Progenitor cell of endocrine pancreas (in vitro differentiated cells): ENCODE measurements at regions not wholly inside any gene's neighbourhood (a gene's known extent, or its start where the extent isn't known, plus 50 kb on each side); places are given as distances from the start of the nearest gene placed in this dataset.

Source experiments
- DNase-seq: peaks from one replicate; pipeline ENCODE4 v3.0.0; 2021; ENCODE audit warnings: low spot score; ENCODE audit not compliant: unreplicated experiment
- H3K27ac Mint-ChIP-seq: 2 replicates; pipeline ENCODE4 v1.8.0; 2021; ENCODE audit warnings: mild to moderate bottlenecking, moderate library complexity, mixed read lengths
- H3K27me3 Mint-ChIP-seq: 2 replicates; pipeline ENCODE4 v1.8.0; 2021; ENCODE audit warnings: mixed read lengths
- H3K36me3 Mint-ChIP-seq: 2 replicates; pipeline ENCODE4 v1.8.0; 2022; ENCODE audit warnings: mixed read lengths; ENCODE audit not compliant: insufficient read depth
- H3K4me1 Mint-ChIP-seq: 2 replicates; pipeline ENCODE4 v1.8.0; 2021; ENCODE audit warnings: low read depth, mixed read lengths
- H3K4me3 Mint-ChIP-seq: 2 replicates; pipeline ENCODE4 v1.8.0; 2021; ENCODE audit warnings: low read depth, mild to moderate bottlenecking, moderate library complexity, mixed read lengths
- H3K9me3 Mint-ChIP-seq: 2 replicates; pipeline ENCODE4 v1.8.0; 2021; ENCODE audit warnings: low read depth, mixed read lengths
- TF ChIP-seq, protein P1 (sequence below): fragments of 200-600 bp; sonication (generic); IDR thresholded peaks from one replicate; pipeline ENCODE4 v1.5.0; 2021; ENCODE audit warnings: antibody characterized with exemption, mild to moderate bottlenecking; ENCODE audit not compliant: unreplicated experiment

DNA sequence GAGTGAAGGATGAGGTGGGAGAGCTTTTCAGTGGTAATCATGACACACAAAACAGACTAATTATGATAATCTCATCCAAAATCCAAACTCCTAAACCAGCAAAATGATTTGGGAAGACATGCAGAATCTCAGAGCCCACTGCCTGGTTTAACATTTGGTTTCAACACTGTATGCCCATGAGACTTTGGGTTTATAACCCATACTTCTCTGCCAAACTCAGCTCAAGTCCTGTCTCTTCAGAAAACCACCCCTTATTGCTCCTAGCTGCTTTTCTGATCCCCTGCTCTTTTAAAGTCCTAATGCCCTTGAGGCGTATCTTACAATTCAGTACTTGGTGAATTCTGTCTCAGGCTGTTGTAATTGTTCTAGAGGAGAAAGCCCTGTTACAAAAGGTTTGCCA is 593.0 kb upstream of the ID2 start:
- H3K4me3 Mint-ChIP-seq: no peak overlapping the region
- H3K36me3 Mint-ChIP-seq: no peaks in the 10 kb centered on the region
- no peaks in the 10 kb centered on the region for H3K9me3 Mint-ChIP-seq
- TF ChIP-seq, protein P1, sequence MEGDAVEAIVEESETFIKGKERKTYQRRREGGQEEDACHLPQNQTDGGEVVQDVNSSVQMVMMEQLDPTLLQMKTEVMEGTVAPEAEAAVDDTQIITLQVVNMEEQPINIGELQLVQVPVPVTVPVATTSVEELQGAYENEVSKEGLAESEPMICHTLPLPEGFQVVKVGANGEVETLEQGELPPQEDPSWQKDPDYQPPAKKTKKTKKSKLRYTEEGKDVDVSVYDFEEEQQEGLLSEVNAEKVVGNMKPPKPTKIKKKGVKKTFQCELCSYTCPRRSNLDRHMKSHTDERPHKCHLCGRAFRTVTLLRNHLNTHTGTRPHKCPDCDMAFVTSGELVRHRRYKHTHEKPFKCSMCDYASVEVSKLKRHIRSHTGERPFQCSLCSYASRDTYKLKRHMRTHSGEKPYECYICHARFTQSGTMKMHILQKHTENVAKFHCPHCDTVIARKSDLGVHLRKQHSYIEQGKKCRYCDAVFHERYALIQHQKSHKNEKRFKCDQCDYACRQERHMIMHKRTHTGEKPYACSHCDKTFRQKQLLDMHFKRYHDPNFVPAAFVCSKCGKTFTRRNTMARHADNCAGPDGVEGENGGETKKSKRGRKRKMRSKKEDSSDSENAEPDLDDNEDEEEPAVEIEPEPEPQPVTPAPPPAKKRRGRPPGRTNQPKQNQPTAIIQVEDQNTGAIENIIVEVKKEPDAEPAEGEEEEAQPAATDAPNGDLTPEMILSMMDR: no peak
- no peaks in the 10 kb centered on the region for H3K27me3 Mint-ChIP-seq
- no peak for DNase-seq
- no peaks in the 10 kb centered on the region for H3K4me1 Mint-ChIP-seq
- no peak overlapping the region for H3K27ac Mint-ChIP-seq

DNA sequence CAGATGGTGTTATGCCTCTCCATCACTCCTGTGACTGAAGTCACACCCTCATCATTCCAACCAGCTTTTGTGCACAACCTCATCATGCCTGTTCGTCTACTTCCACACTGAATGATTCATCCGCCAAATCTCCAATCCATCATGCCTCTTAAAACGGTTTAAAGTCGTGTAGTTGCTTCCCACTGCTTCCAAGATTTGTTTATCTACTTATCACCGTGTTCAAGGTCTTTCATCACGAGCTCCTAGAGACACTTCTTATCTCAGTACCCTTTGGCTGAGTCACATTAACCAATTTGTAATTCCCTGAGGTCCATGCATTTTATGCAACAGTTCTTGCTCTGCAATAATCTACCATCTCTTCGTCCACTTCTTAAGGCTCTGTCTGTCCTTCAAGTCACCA is 592.3 kb upstream of the ID2 start:
- no peak overlapping the region for H3K27ac Mint-ChIP-seq
- no peak for DNase-seq
- no peaks in the 10 kb centered on the region for H3K4me1 Mint-ChIP-seq
- H3K36me3 Mint-ChIP-seq: no peaks in the 10 kb centered on the region
- H3K9me3 Mint-ChIP-seq: no peaks in the 10 kb centered on the region
- H3K4me3 Mint-ChIP-seq: no peak overlapping the region
- TF ChIP-seq, protein P1: no peak
- peaks cover 4% of the 10 kb centered on the region for H3K27me3 Mint-ChIP-seq

DNA sequence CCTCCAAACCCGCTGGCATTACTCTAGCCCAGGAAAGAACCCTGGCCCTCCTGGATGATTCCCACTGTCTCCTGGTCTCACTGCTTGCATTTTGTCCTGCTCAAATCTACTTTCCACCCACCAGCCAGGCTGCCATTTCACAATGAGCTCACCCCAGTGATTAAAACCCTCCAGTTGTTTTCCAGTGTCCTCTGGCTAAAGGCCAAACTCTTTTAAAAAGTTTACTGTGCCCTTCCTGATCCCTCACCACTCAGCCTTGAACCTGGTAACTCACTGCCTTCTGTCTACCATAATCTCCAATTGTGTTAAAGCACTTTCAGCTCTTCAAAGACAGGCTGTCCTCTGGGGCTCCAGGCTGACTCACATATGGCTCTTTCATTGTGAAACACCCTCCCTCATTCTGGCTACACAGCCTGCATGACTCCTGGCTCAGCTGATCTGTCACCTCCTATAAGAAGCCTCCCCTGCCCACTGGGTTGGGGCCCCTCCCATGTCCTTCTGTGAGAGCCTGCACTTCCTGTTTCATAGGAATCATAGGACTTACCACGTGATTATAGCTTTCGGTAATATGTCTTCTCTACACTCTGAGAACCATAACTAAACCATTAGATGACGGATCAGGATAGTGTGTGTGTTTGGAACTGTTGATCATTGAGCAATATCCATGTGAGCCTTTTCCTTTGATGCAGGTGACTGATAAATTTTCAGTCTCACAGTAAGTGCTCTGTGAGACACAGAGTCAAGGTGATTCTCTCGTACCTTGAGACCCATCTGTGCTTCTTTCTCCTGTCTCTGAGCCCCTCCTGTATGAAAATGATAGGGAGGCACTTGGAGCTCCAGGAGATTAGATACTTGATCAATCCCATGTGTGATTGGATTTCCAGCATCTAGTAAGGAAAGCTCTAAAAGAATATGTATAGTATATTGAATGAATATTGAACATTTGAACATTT is 590.8 kb upstream of the ID2 start:
- TF ChIP-seq, protein P1: no peak
- no peak overlapping the region for H3K4me3 Mint-ChIP-seq

DNA sequence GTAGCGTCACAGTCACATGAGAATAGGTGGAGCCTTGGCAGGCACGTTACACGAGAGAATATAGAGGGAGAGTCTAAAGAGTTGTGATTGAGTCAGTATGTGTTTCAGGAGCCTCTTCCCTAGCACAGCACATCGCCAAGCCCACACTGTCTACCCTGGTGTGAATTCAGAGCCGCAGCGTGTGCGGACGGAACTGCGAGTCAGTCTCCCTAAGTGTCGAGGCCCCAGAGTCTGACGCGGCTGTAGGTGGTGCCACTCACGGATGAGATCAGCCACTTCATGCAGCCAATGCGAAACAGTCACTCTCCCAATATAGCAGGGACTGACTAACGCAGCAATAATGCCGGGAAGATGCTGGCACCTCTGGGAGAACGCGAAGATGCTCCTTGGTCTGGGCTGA is 587.3 kb upstream of the ID2 start:
- no peaks in the 10 kb centered on the region for H3K36me3 Mint-ChIP-seq
- TF ChIP-seq, protein P1: no peak
- no peak overlapping the region for H3K4me3 Mint-ChIP-seq
- H3K9me3 Mint-ChIP-seq: no peaks in the 10 kb centered on the region
- peaks cover 9% of the 10 kb centered on the region for H3K27me3 Mint-ChIP-seq
- no peak for DNase-seq
- H3K4me1 Mint-ChIP-seq: no peaks in the 10 kb centered on the region
- no peak overlapping the region for H3K27ac Mint-ChIP-seq

More for the DNA sequence above, 590.8 kb upstream of the ID2 start:
- Mint-ChIP-seq H3K27me3 (peaks cover 4% of the 10 kb centered on the region), H3K27ac (no peak overlapping the region), H3K9me3 (no peaks in the 10 kb centered on the region), H3K36me3 (no peaks in the 10 kb centered on the region), H3K4me1 (no peaks in the 10 kb centered on the region)
- DNase-seq: no peak

DNA sequence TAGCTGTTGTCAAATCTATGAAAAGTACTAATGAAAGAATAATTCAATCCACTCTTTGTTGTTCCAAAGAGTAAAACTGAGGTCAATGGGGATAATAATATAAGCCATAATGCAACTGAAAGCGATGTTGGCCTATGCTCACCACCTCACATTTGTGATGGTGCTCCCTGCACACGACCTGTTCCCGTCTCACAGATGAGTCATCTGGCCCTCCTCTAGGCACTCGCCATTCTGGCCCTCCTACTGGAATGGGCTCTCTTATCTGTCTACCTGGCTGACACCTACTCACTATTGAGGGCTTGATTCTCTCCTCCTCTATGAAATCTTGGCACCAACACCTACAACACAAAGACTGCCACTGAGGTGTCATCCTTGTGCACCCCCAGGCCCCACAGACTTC is 585.9 kb upstream of the ID2 start:
- Mint-ChIP-seq H3K4me3 (no peak overlapping the region), H3K36me3 (no peaks in the 10 kb centered on the region), H3K4me1 (no peaks in the 10 kb centered on the region), H3K27ac (no peak overlapping the region), H3K27me3 (peaks cover 11% of the 10 kb centered on the region), H3K9me3 (no peaks in the 10 kb centered on the region)
- DNase-seq: no peak
- TF ChIP-seq, protein P1: no peak
